ENCODE measurements at regions not wholly inside any gene's neighbourhood (a gene's known extent, or its start where the extent isn't known, plus 50 kb on each side); places are given as distances from the start of the nearest gene placed in this dataset.

DNA sequence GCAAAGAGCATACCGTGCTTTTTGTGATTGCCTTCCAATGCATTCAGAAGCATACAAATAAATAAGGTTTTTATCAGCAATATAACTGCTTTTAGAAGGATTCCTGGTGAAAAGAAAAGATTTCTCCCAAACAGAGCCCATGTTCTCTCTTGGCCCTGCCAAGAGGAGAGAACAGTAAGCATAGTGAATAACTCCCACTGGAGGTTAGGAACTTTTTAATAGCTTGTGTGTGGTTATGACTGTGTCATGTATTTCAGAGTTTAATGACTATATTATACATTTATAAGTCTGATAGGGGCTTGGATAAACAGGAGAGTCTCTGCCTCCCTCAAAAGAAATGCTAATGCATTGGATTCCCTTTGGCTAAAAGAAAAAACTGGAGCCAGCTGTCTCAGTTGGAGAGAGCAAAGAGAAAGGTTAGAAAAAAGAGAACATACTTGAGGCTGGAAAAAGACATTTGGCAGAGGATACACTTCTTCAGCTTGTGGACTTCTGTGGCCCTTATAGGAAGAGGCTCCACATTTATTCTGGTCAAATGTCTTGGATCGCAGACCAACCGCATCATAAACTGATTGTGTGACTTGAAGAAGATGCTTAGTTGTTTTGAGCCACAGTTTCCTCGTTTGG lies 63.0 kb upstream of the SPRED2 start:
- TF ChIP-seq, protein P1, sequence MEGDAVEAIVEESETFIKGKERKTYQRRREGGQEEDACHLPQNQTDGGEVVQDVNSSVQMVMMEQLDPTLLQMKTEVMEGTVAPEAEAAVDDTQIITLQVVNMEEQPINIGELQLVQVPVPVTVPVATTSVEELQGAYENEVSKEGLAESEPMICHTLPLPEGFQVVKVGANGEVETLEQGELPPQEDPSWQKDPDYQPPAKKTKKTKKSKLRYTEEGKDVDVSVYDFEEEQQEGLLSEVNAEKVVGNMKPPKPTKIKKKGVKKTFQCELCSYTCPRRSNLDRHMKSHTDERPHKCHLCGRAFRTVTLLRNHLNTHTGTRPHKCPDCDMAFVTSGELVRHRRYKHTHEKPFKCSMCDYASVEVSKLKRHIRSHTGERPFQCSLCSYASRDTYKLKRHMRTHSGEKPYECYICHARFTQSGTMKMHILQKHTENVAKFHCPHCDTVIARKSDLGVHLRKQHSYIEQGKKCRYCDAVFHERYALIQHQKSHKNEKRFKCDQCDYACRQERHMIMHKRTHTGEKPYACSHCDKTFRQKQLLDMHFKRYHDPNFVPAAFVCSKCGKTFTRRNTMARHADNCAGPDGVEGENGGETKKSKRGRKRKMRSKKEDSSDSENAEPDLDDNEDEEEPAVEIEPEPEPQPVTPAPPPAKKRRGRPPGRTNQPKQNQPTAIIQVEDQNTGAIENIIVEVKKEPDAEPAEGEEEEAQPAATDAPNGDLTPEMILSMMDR (IDR thresholded peaks at IDR 0.05): no peak
- no peak for TF ChIP-seq POLR2A (IDR thresholded peaks at IDR 0.05)
